ENCODE measurements at regions not wholly inside any gene's neighbourhood (a gene's known extent, or its start where the extent isn't known, plus 50 kb on each side); places are given as distances from the start of the nearest gene placed in this dataset.

- peaks cover 13% of the 10 kb centered on the region for H3K9me3 Mint-ChIP-seq
- no peaks in the 10 kb centered on the region for H3K4me1 Mint-ChIP-seq
- H3K27ac Mint-ChIP-seq: no peak overlapping the region
- no peaks in the 10 kb centered on the region for H3K36me3 Mint-ChIP-seq (ENCODE audit: low read depth)
- ATAC-seq (replicated peaks): no peak
- no peaks in the 10 kb centered on the region for H3K27me3 Mint-ChIP-seq
- no peak overlapping the region for H3K4me3 Mint-ChIP-seq
Measured at GRCh38 chr4:126734465-126734864, 898.3 kb upstream of the INTU start.

GRCh38 chr4:126735294-126736132 is 897.2 kb upstream of the INTU start:
- H3K4me1 Mint-ChIP-seq: no peaks in the 10 kb centered on the region
- no peak for ATAC-seq (replicated peaks)
- no peak overlapping the region for H3K27ac Mint-ChIP-seq
- H3K36me3 Mint-ChIP-seq (ENCODE audit: low read depth): no peaks in the 10 kb centered on the region
- H3K27me3 Mint-ChIP-seq: no peaks in the 10 kb centered on the region
- no peak overlapping the region for H3K4me3 Mint-ChIP-seq
- peaks cover 13% of the 10 kb centered on the region for H3K9me3 Mint-ChIP-seq

GRCh38 chr4:126736133-126736518 is 896.6 kb upstream of the INTU start:
- Mint-ChIP-seq H3K36me3 (ENCODE audit: low read depth) (no peaks in the 10 kb centered on the region), H3K4me1 (no peaks in the 10 kb centered on the region), H3K27me3 (no peaks in the 10 kb centered on the region), H3K4me3 (no peak overlapping the region), H3K9me3 (peaks cover 14% of the 10 kb centered on the region), H3K27ac (no peak overlapping the region)
- no peak for ATAC-seq (replicated peaks)

GRCh38 chr4:126737899-126738526 is 894.7 kb upstream of the INTU start:
- no peak for ATAC-seq (replicated peaks)
- H3K4me3 Mint-ChIP-seq: no peak overlapping the region
- H3K36me3 Mint-ChIP-seq (ENCODE audit: low read depth): no peaks in the 10 kb centered on the region
- H3K27me3 Mint-ChIP-seq: no peaks in the 10 kb centered on the region
- no peaks in the 10 kb centered on the region for H3K4me1 Mint-ChIP-seq
- no peak overlapping the region for H3K27ac Mint-ChIP-seq
- H3K9me3 Mint-ChIP-seq: peaks cover 14% of the 10 kb centered on the region

GRCh38 chr4:126738527-126738923 is 894.2 kb upstream of the INTU start:
- no peak for ATAC-seq (replicated peaks)
- Mint-ChIP-seq H3K36me3 (ENCODE audit: low read depth) (no peaks in the 10 kb centered on the region), H3K4me3 (no peak overlapping the region), H3K9me3 (peaks cover 14% of the 10 kb centered on the region), H3K27me3 (no peaks in the 10 kb centered on the region), H3K27ac (no peak overlapping the region), H3K4me1 (no peaks in the 10 kb centered on the region)

GRCh38 chr4:126738926-126739325 is 893.8 kb upstream of the INTU start:
- peaks cover 14% of the 10 kb centered on the region for H3K9me3 Mint-ChIP-seq
- H3K4me3 Mint-ChIP-seq: no peak overlapping the region
- ATAC-seq (replicated peaks): no peak
- no peaks in the 10 kb centered on the region for H3K27me3 Mint-ChIP-seq
- H3K36me3 Mint-ChIP-seq (ENCODE audit: low read depth): no peaks in the 10 kb centered on the region
- no peak overlapping the region for H3K27ac Mint-ChIP-seq
- H3K4me1 Mint-ChIP-seq: no peaks in the 10 kb centered on the region

GRCh38 chr4:126740687-126741086 is 892.1 kb upstream of the INTU start:
- no peak overlapping the region for H3K4me3 Mint-ChIP-seq
- peaks cover 11% of the 10 kb centered on the region for H3K9me3 Mint-ChIP-seq
- H3K27ac Mint-ChIP-seq: no peak overlapping the region
- no peaks in the 10 kb centered on the region for H3K4me1 Mint-ChIP-seq
- no peaks in the 10 kb centered on the region for H3K27me3 Mint-ChIP-seq
- no peaks in the 10 kb centered on the region for H3K36me3 Mint-ChIP-seq (ENCODE audit: low read depth)
- ATAC-seq (replicated peaks): no peak

- no peak for ATAC-seq (replicated peaks)
- Mint-ChIP-seq H3K27ac (no peak overlapping the region), H3K4me3 (no peak overlapping the region), H3K27me3 (no peaks in the 10 kb centered on the region), H3K4me1 (no peaks in the 10 kb centered on the region), H3K9me3 (peaks cover 11% of the 10 kb centered on the region), H3K36me3 (ENCODE audit: low read depth) (no peaks in the 10 kb centered on the region)
Measured at GRCh38 chr4:126742048-126742447, 890.7 kb upstream of the INTU start.

GRCh38 chr4:126742885-126743284 is 889.9 kb upstream of the INTU start:
- no peak for ATAC-seq (replicated peaks)
- H3K27me3 Mint-ChIP-seq: no peaks in the 10 kb centered on the region
- no peak overlapping the region for H3K27ac Mint-ChIP-seq
- no peak overlapping the region for H3K4me3 Mint-ChIP-seq
- no peaks in the 10 kb centered on the region for H3K4me1 Mint-ChIP-seq
- H3K36me3 Mint-ChIP-seq (ENCODE audit: low read depth): no peaks in the 10 kb centered on the region
- H3K9me3 Mint-ChIP-seq: peaks cover 4% of the 10 kb centered on the region

GRCh38 chr4:126748736-126749135 is 884.0 kb upstream of the INTU start:
- ATAC-seq (replicated peaks): no peak
- no peaks in the 10 kb centered on the region for H3K4me1 Mint-ChIP-seq
- H3K27me3 Mint-ChIP-seq: no peaks in the 10 kb centered on the region
- H3K36me3 Mint-ChIP-seq (ENCODE audit: low read depth): no peaks in the 10 kb centered on the region
- H3K4me3 Mint-ChIP-seq: no peak overlapping the region
- no peak overlapping the region for H3K27ac Mint-ChIP-seq
- no peaks in the 10 kb centered on the region for H3K9me3 Mint-ChIP-seq

GRCh38 chr4:126750723-126751122 is 882.0 kb upstream of the INTU start:
- ATAC-seq (replicated peaks): no peak
- Mint-ChIP-seq H3K27me3 (no peaks in the 10 kb centered on the region), H3K9me3 (peaks cover 5% of the 10 kb centered on the region), H3K27ac (no peak overlapping the region), H3K36me3 (ENCODE audit: low read depth) (no peaks in the 10 kb centered on the region), H3K4me3 (no peak overlapping the region), H3K4me1 (no peaks in the 10 kb centered on the region)

GRCh38 chr4:126752126-126752525 is 880.6 kb upstream of the INTU start:
- Mint-ChIP-seq H3K4me3 (no peak overlapping the region), H3K4me1 (no peaks in the 10 kb centered on the region), H3K36me3 (ENCODE audit: low read depth) (no peaks in the 10 kb centered on the region), H3K27ac (no peak overlapping the region), H3K9me3 (peaks cover 5% of the 10 kb centered on the region), H3K27me3 (no peaks in the 10 kb centered on the region)
- no peak for ATAC-seq (replicated peaks)

GRCh38 chr4:126752702-126753101 is 880.1 kb upstream of the INTU start:
- H3K9me3 Mint-ChIP-seq: peaks cover 5% of the 10 kb centered on the region
- H3K27ac Mint-ChIP-seq: no peak overlapping the region
- no peaks in the 10 kb centered on the region for H3K27me3 Mint-ChIP-seq
- no peaks in the 10 kb centered on the region for H3K36me3 Mint-ChIP-seq (ENCODE audit: low read depth)
- no peaks in the 10 kb centered on the region for H3K4me1 Mint-ChIP-seq
- no peak for ATAC-seq (replicated peaks)
- no peak overlapping the region for H3K4me3 Mint-ChIP-seq

GRCh38 chr4:126753592-126753991 is 879.2 kb upstream of the INTU start:
- Mint-ChIP-seq H3K27ac (no peak overlapping the region), H3K4me1 (no peaks in the 10 kb centered on the region), H3K4me3 (no peak overlapping the region), H3K36me3 (ENCODE audit: low read depth) (no peaks in the 10 kb centered on the region), H3K27me3 (no peaks in the 10 kb centered on the region), H3K9me3 (peaks cover 5% of the 10 kb centered on the region)
- ATAC-seq (replicated peaks): no peak

- Mint-ChIP-seq H3K4me1 (no peaks in the 10 kb centered on the region), H3K27ac (no peak overlapping the region), H3K36me3 (ENCODE audit: low read depth) (no peaks in the 10 kb centered on the region), H3K27me3 (no peaks in the 10 kb centered on the region), H3K9me3 (peaks cover 5% of the 10 kb centered on the region), H3K4me3 (no peak overlapping the region)
- no peak for ATAC-seq (replicated peaks)
Measured at GRCh38 chr4:126755506-126755905, 877.3 kb upstream of the INTU start.
